Smooth muscle cell (in vitro differentiated cells): ENCODE measurements at regions not wholly inside any gene's neighbourhood (a gene's known extent, or its start where the extent isn't known, plus 50 kb on each side); places are given as distances from the start of the nearest gene placed in this dataset.
"Not testable (repeated sequence)": the region's sequence is repeated elsewhere in the genome, so short reads cannot be mapped to it uniquely, and the experiment has no call there.

Source experiments
- DNase-seq: peaks from one replicate; lab custom pipeline; 2025; ENCODE audit not compliant: unreplicated experiment; lab: John Stamatoyannopoulos, UW
- H2AFZ ChIP-seq: fragments of 200-600 bp; sonication (generic); 2 replicates; pipeline ENCODE4 v1.6.0; 2016; ENCODE audit warnings: antibody characterized with exemption, low read depth, mild to moderate bottlenecking
- H3F3A ChIP-seq: fragments of 200-600 bp; sonication (generic); 2 replicates; pipeline ENCODE4 v1.6.0; 2017; ENCODE audit warnings: antibody characterized with exemption, low read depth
- H3K27ac ChIP-seq: fragments of 200-600 bp; sonication (generic); 2 replicates; pipeline ENCODE4 v1.5.1; 2016; ENCODE audit warnings: low read depth, mild to moderate bottlenecking
- H3K27me3 ChIP-seq: fragments of 200-600 bp; sonication (generic); 2 replicates; pipeline ENCODE4 v1.6.1; 2016; ENCODE audit warnings: low read depth, mild to moderate bottlenecking
- H3K36me3 ChIP-seq: fragments of 200-600 bp; sonication (generic); 2 replicates; pipeline ENCODE4 v1.5.1; 2016; ENCODE audit warnings: low read depth
- H3K4me1 ChIP-seq: fragments of 200-600 bp; sonication (generic); 2 replicates; pipeline ENCODE4 v1.5.1; 2016; ENCODE audit warnings: low read depth
- H3K4me2 ChIP-seq: fragments of 200-600 bp; sonication (generic); 2 replicates; pipeline ENCODE4 v1.6.0; 2016; ENCODE audit warnings: mild to moderate bottlenecking
- H3K4me3 ChIP-seq: fragments of 200-600 bp; sonication (generic); 2 replicates; pipeline ENCODE4 v1.5.1; 2016; ENCODE audit warnings: mild to moderate bottlenecking
- H3K79me2 ChIP-seq: fragments of 200-600 bp; sonication (generic); 2 replicates; pipeline ENCODE4 v1.6.0; 2016; ENCODE audit warnings: low read depth, mild to moderate bottlenecking
- H3K9ac ChIP-seq: fragments of 200-600 bp; sonication (generic); 2 replicates; pipeline ENCODE4 v1.6.0; 2016; ENCODE audit warnings: low read depth
- H3K9me3 ChIP-seq: fragments of 200-600 bp; sonication (generic); replicated peaks from 2 replicates; pipeline ENCODE4 v1.5.1; 2016; ENCODE audit warnings: low read depth
- H4K20me1 ChIP-seq: fragments of 200-600 bp; sonication (generic); 2 replicates; pipeline ENCODE4 v1.6.0; 2016; ENCODE audit warnings: low read depth
- WGBS: methylation state at CpG from one replicate; pipeline ENCODE4 v1.1.7; 2016; ENCODE audit warnings: low lambda C conversion rate; 5-methylcytosine and 5-hydroxymethylcytosine counted together
- TF ChIP-seq, protein P1 (sequence below): fragments of 200-600 bp; sonication (generic); IDR thresholded peaks from 2 replicates; pipeline ENCODE4 v1.5.1; 2017; ENCODE audit warnings: borderline replicate concordance, mild to moderate bottlenecking, antibody characterized with exemption; ENCODE audit not compliant: insufficient read depth, poor library complexity, severe bottlenecking

GRCh38 chr14:105913221-105913620, 386.8 kb downstream of the TMEM121 start:
- Histone ChIP-seq H4K20me1 (no peaks in the 10 kb centered on the region), H3K9ac (no peak overlapping the region), H3K27me3 (no peaks in the 10 kb centered on the region), H3K4me1 (no peaks in the 10 kb centered on the region), H3K9me3 (peaks cover 4% of the 10 kb centered on the region), H3K4me2 (no peak overlapping the region), H3F3A (no peaks in the 10 kb centered on the region), H2AFZ (no peak overlapping the region), H3K4me3 (no peak overlapping the region), H3K27ac (no peak overlapping the region), H3K79me2 (no peaks in the 10 kb centered on the region), H3K36me3 (no peaks in the 10 kb centered on the region)
- WGBS, result 73% methylated on average over 9 of the region's 9 CpGs
- TF ChIP-seq, protein P1, sequence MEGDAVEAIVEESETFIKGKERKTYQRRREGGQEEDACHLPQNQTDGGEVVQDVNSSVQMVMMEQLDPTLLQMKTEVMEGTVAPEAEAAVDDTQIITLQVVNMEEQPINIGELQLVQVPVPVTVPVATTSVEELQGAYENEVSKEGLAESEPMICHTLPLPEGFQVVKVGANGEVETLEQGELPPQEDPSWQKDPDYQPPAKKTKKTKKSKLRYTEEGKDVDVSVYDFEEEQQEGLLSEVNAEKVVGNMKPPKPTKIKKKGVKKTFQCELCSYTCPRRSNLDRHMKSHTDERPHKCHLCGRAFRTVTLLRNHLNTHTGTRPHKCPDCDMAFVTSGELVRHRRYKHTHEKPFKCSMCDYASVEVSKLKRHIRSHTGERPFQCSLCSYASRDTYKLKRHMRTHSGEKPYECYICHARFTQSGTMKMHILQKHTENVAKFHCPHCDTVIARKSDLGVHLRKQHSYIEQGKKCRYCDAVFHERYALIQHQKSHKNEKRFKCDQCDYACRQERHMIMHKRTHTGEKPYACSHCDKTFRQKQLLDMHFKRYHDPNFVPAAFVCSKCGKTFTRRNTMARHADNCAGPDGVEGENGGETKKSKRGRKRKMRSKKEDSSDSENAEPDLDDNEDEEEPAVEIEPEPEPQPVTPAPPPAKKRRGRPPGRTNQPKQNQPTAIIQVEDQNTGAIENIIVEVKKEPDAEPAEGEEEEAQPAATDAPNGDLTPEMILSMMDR, result no peak
- no peak for DNase-seq

- H3K27ac ChIP-seq, result no peak overlapping the region
- H2AFZ ChIP-seq, result no peak overlapping the region
- no peaks in the 10 kb centered on the region for H3F3A ChIP-seq
- WGBS, result 80% methylated on average over 5 of the region's 5 CpGs
- H3K9ac ChIP-seq, result no peak overlapping the region
- no peaks in the 10 kb centered on the region for H3K36me3 ChIP-seq
- no peaks in the 10 kb centered on the region for H3K27me3 ChIP-seq
- H3K79me2 ChIP-seq, result no peaks in the 10 kb centered on the region
- no peak overlapping the region for H3K4me3 ChIP-seq
- no peak for DNase-seq
- TF ChIP-seq, protein P1, result no peak
- H3K9me3 ChIP-seq, result peaks cover 4% of the 10 kb centered on the region
- H4K20me1 ChIP-seq, result no peaks in the 10 kb centered on the region
- no peak overlapping the region for H3K4me2 ChIP-seq
- no peaks in the 10 kb centered on the region for H3K4me1 ChIP-seq
Measured at GRCh38 chr14:105913861-105914260, 387.5 kb downstream of the TMEM121 start.

DNA sequence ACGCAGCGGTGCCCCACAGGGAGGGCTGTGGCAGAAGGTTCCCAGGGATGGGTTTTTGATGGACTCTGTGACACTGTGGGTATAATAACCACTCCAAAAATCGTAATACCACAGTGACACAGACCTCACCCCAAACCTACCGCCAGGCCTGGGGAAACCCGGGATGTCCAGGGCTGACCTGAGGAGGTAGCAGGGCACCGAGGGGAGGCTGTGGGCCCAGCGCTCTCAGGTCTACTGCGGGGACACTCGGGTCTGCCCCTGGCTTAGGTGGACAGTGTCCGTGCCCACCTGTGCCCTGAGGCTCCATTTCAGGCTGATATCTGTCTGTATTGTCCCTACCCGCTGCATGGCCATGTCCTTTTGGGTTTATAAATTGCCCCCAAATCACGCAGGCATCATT, 387.9 kb downstream of the TMEM121 start:
- 78% methylated on average over 12 of the region's 12 CpGs for WGBS
- not testable (repeated sequence) for H3F3A ChIP-seq, H3K4me3 ChIP-seq, H3K4me1 ChIP-seq, H3K79me2 ChIP-seq, H4K20me1 ChIP-seq, H3K27ac ChIP-seq, H3K36me3 ChIP-seq, H3K27me3 ChIP-seq, H3K4me2 ChIP-seq, H3K9ac ChIP-seq, DNase-seq, H2AFZ ChIP-seq, H3K9me3 ChIP-seq

DNA sequence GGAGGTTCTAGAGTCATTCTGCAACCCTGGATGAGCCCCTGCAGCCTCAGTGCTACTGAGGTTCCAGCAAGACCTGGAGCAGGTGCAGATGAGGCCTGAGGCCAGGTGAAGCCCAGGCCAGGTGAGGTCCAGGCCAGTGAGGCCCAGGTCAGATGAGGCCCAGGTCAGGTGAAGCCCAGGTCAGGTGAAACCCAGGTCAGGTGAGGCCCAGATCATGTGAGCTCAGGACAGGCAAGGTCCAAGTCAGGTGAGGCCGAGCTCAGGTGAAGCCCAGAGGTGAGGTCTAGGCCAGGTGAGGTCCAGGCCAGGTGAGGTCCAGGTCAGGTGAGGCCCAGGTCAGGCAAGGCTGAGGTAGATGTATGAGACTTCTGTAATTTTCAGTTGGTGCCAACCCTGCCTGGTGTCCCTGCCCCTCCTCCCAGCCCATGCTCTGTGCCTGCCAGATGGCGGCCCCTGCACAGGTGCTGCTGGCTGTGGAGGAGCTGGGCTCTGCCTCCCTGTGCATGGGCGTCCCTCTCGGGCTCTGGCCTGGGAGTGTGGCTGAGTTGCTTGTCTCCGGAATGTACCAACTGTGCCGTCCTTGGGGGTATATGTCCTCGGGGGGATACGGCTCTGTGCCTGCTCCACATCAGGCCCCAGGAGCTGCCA, 388.5 kb downstream of the TMEM121 start:
- TF ChIP-seq, protein P1, result no peak
- Histone ChIP-seq H3K9ac (no peak overlapping the region), H3K79me2 (no peaks in the 10 kb centered on the region), H3K4me1 (no peaks in the 10 kb centered on the region), H3K36me3 (no peaks in the 10 kb centered on the region), H3K27ac (no peak overlapping the region), H3K4me2 (no peak overlapping the region), H3K4me3 (no peak overlapping the region), H3K27me3 (no peaks in the 10 kb centered on the region), H2AFZ (no peak overlapping the region), H3K9me3 (peaks cover 4% of the 10 kb centered on the region), H3F3A (no peaks in the 10 kb centered on the region), H4K20me1 (no peaks in the 10 kb centered on the region)
- no peak for DNase-seq
- 81% methylated on average over 8 of the region's 8 CpGs for WGBS

DNA sequence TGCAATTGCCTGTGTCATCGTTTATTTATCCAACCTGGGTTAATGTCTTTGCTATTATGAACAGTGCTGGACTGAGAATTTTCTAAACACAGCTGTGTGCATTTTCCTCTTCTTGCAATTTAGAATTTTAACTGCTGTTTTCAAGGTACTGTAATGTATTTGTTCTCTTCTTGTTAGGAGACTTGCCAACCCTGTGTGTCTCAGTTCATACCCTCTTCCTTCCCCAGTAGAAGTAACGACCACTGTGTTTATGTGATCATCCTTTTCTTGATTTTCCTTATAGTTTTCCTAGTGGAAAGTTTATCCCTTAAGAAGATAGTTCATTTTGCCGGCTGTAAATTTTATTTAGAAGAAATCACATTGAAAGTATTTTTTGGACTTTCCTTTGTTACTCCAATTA, 389.2 kb downstream of the TMEM121 start:
- H3K4me1 ChIP-seq, H3K36me3 ChIP-seq, H3K79me2 ChIP-seq, H2AFZ ChIP-seq, DNase-seq, H3K27ac ChIP-seq, H3K4me3 ChIP-seq, H3K27me3 ChIP-seq, H3K9me3 ChIP-seq, H4K20me1 ChIP-seq, H3F3A ChIP-seq, H3K9ac ChIP-seq, H3K4me2 ChIP-seq: not testable (repeated sequence)
- WGBS, result 53% methylated on average over 3 of the region's 3 CpGs

DNA sequence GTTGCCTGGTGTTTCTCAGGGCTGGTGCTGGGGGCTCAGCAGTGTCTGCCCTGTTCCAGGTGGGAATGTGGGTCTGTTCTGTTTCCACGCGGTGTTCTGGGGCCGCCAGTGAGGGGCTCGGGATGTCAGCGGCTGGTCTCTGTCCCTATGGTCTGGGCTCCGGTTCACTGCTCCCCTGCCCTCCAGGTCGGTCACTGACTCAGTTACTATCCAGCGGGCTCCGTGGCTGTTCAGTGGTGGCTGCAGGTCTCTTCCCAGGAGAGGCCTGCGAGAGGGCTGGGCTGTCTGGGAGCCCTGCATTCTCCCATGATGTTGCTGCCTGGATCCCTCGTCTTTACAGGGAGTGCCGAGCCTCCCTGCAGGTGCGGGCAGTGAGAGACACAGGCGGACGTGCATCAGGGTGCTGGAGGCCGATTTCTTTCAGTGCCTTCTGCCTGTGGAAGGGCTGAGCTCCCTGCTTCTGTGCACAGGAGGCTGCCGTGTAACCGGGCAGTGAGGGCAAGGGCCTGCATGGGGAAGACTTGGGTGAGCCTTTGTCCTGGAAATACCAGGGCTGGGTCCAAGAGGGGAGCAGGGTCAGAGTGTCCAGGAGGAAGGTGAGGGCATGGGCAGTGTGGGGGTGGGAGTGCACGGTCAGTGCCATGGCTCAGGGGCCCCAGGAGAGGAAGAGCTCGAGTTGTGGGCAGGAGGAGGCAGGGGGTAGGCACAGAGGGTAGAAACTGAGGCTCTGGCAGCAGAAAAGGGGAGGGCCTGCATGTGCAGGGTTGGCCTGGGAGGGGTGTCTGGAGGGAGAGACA, 391.0 kb downstream of the TMEM121 start:
- not testable (repeated sequence) for H3K27me3 ChIP-seq, H3K79me2 ChIP-seq, H4K20me1 ChIP-seq, H3K4me1 ChIP-seq, H3F3A ChIP-seq, H3K9ac ChIP-seq, DNase-seq, H3K4me2 ChIP-seq, H3K36me3 ChIP-seq, H3K27ac ChIP-seq, H3K4me3 ChIP-seq, H2AFZ ChIP-seq, H3K9me3 ChIP-seq
- 78% methylated on average over 20 of the region's 20 CpGs for WGBS
